GM21786 (cell line): ENCODE measurements at regions not wholly inside any gene's neighbourhood (a gene's known extent, or its start where the extent isn't known, plus 50 kb on each side); places are given as distances from the start of the nearest gene placed in this dataset.
"Not testable (repeated sequence)": the region's sequence is repeated elsewhere in the genome, so short reads cannot be mapped to it uniquely, and the experiment has no call there.

Experiments used
- ATAC-seq: cut with Tn5 transposase; IDR thresholded peaks from one replicate; pipeline ENCODE4 v1.9.1; 2021; ENCODE audit not compliant: unreplicated experiment

- no peak for ATAC-seq
Measured at GRCh38 chr1:214141486-214141885, 139.5 kb upstream of the SMYD2 start.

- ATAC-seq: no peak
Measured at GRCh38 chr1:214143006-214143992, 137.7 kb upstream of the SMYD2 start.

- not testable (repeated sequence) for ATAC-seq
Measured at GRCh38 chr1:214144521-214144920, 136.4 kb upstream of the SMYD2 start.

- no peak for ATAC-seq
Measured at GRCh38 chr1:214146523-214146922, 134.4 kb upstream of the SMYD2 start.

- no peak for ATAC-seq
Measured at GRCh38 chr1:214154596-214155292, 126.2 kb upstream of the SMYD2 start.

- no peak for ATAC-seq
Measured at GRCh38 chr1:214155987-214156625, 124.9 kb upstream of the SMYD2 start.

- no peak for ATAC-seq
Measured at GRCh38 chr1:214164173-214164572, 116.8 kb upstream of the SMYD2 start.

- no peak for ATAC-seq
Measured at GRCh38 chr1:214165850-214166374, 115.0 kb upstream of the SMYD2 start.

GRCh38 chr1:214174508-214175199 is 106.3 kb upstream of the SMYD2 start:
- ATAC-seq: no peak

- ATAC-seq: no peak
Measured at GRCh38 chr1:214178102-214178501, 102.9 kb upstream of the SMYD2 start.

- no peak for ATAC-seq
Measured at GRCh38 chr1:214184992-214185391, 96.0 kb upstream of the SMYD2 start.

GRCh38 chr1:214186103-214186824 is 94.7 kb upstream of the SMYD2 start:
- ATAC-seq: no peak

GRCh38 chr1:214187121-214187900 is 93.6 kb upstream of the SMYD2 start:
- no peak for ATAC-seq

GRCh38 chr1:214187933-214188332 is 93.0 kb upstream of the SMYD2 start:
- ATAC-seq: no peak

- ATAC-seq: no peak
Measured at GRCh38 chr1:214188835-214189234, 92.1 kb upstream of the SMYD2 start.

GRCh38 chr1:214192825-214193643 is 87.9 kb upstream of the SMYD2 start:
- ATAC-seq: no peak

GRCh38 chr1:214193691-214194090 is 87.3 kb upstream of the SMYD2 start:
- ATAC-seq: no peak

GRCh38 chr1:214198571-214198970 is 82.4 kb upstream of the SMYD2 start:
- no peak for ATAC-seq
